GM12892 (cell line): ENCODE measurements at regions not wholly inside any gene's neighbourhood (a gene's known extent, or its start where the extent isn't known, plus 50 kb on each side); places are given as distances from the start of the nearest gene placed in this dataset.

Experiments
- POLR2A ChIP-seq: IDR thresholded peaks from 2 replicates; pipeline ENCODE4 v1.6.1; 2011; ENCODE audit warnings: low read depth, low read length, control low read depth
- POLR2AphosphoS5 ChIP-seq: IDR thresholded peaks from 2 replicates; pipeline ENCODE4 v1.6.1; 2011; ENCODE audit warnings: low read depth, low read length, control low read depth
- TAF1 ChIP-seq: IDR thresholded peaks from 2 replicates; pipeline ENCODE4 v1.6.1; 2011; ENCODE audit warnings: low read depth, mild to moderate bottlenecking, control low read depth, low read length, borderline replicate concordance

- TF ChIP-seq POLR2A (no peak), POLR2AphosphoS5 (no peak), TAF1 (no peak)
Measured at GRCh38 chr5:73279805-73280204, 106.8 kb downstream of the TMEM174 start.
